ENCODE measurements at regions not wholly inside any gene's neighbourhood (a gene's known extent, or its start where the extent isn't known, plus 50 kb on each side); places are given as distances from the start of the nearest gene placed in this dataset.

DNA sequence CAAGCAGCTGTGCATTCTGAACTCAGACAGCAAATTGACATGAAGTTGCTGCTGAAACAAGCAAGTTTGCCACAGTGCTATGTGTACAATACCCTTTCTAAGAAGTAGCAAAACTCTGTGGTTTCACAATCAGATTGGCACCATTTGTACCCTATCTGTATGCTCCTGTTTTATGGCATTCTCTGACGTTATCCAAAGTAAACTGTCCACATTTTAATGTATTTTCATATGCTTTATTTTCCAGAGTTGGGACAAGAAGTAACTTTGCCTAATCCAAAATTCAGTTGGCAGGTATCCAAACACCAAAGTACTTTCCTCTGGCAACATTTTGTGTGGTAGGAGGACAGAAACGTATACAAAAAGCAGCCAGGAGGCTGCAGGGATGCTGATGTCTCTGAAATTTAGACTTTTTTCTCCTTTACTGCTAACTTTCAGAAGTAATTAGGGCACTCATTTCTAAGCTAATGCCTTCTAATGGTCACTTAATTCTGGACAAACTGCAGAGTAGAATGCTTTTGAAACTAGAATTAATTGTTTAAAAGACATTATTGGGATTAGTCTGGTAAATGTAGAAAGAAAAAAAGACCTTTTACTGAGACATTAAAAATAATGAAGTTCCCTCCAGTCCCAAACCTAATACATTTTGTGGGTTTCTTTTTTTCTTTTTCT lies 414.7 kb upstream of the NRP1 start:
- Histone ChIP-seq H3K9me3 (ENCODE audit: insufficient read depth, low read depth, low read length) (no peaks in the 10 kb centered on the region), H2AFZ (ENCODE audit: low read length) (no peak overlapping the region), H3K9me2 (replicated peaks; ENCODE audit: low read depth, low read length) (no peaks in the 10 kb centered on the region), H3F3A (ENCODE audit: low read depth) (no peaks in the 10 kb centered on the region), H3K79me2 (ENCODE audit: insufficient read depth, low read length) (no peaks in the 10 kb centered on the region), H3K4me3 (ENCODE audit: low read length, poor library complexity, severe bottlenecking) (no peak overlapping the region), H3K9ac (ENCODE audit: low read depth, low read length, poor library complexity, severe bottlenecking) (no peak overlapping the region), H3K27me3 (ENCODE audit: insufficient read depth, low read length, poor library complexity, severe bottlenecking) (no peaks in the 10 kb centered on the region), H4K20me1 (ENCODE audit: insufficient read depth, low read length, poor library complexity, severe bottlenecking) (no peaks in the 10 kb centered on the region), H3K4me1 (ENCODE audit: insufficient read depth, low read length, poor library complexity, severe bottlenecking) (peaks cover 3% of the 10 kb centered on the region), H3K4me2 (ENCODE audit: low read depth, low read length, poor library complexity, severe bottlenecking) (no peak overlapping the region), H3K36me3 (ENCODE audit: insufficient read depth, low read length) (no peaks in the 10 kb centered on the region)
- TF ChIP-seq, protein P1, sequence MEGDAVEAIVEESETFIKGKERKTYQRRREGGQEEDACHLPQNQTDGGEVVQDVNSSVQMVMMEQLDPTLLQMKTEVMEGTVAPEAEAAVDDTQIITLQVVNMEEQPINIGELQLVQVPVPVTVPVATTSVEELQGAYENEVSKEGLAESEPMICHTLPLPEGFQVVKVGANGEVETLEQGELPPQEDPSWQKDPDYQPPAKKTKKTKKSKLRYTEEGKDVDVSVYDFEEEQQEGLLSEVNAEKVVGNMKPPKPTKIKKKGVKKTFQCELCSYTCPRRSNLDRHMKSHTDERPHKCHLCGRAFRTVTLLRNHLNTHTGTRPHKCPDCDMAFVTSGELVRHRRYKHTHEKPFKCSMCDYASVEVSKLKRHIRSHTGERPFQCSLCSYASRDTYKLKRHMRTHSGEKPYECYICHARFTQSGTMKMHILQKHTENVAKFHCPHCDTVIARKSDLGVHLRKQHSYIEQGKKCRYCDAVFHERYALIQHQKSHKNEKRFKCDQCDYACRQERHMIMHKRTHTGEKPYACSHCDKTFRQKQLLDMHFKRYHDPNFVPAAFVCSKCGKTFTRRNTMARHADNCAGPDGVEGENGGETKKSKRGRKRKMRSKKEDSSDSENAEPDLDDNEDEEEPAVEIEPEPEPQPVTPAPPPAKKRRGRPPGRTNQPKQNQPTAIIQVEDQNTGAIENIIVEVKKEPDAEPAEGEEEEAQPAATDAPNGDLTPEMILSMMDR (conservative IDR thresholded peaks at IDR 0.05; ENCODE audit: low read length), result no peak
- TF ChIP-seq EZH2phosphoT487 (IDR thresholded peaks at IDR 0.05; ENCODE audit: borderline replicate concordance), result no peak

DNA sequence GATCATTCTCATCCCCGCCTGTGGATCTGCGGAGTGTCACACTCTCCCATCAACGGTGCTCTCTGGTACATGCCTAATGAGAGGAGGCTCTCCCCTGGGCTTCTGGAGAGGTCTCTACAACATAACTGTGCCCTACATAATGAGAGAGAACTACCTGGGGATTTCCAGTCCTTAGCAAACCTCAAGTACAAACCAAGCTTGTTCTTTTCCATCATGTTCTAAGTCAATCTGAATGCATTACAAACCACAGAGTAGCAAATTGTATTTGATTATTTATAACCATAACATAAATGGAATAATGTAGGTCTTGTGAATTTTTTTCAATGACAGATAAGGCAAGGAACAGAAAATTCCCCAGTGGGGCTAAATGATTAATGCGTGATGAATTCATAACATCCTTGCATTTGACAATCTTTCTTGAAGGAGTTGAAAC lies 412.4 kb upstream of the NRP1 start:
- no peak overlapping the region for H3K4me2 ChIP-seq (ENCODE audit: low read depth, low read length, poor library complexity, severe bottlenecking)
- H4K20me1 ChIP-seq (ENCODE audit: insufficient read depth, low read length, poor library complexity, severe bottlenecking), result no peaks in the 10 kb centered on the region
- H3K9me2 ChIP-seq (replicated peaks; ENCODE audit: low read depth, low read length), result no peaks in the 10 kb centered on the region
- no peak overlapping the region for H3K9ac ChIP-seq (ENCODE audit: low read depth, low read length, poor library complexity, severe bottlenecking)
- no peaks in the 10 kb centered on the region for H3K27me3 ChIP-seq (ENCODE audit: insufficient read depth, low read length, poor library complexity, severe bottlenecking)
- H3K4me1 ChIP-seq (ENCODE audit: insufficient read depth, low read length, poor library complexity, severe bottlenecking), result peaks cover 3% of the 10 kb centered on the region
- no peak overlapping the region for H3K4me3 ChIP-seq (ENCODE audit: low read length, poor library complexity, severe bottlenecking)
- H3K79me2 ChIP-seq (ENCODE audit: insufficient read depth, low read length), result no peaks in the 10 kb centered on the region
- no peak for TF ChIP-seq EZH2phosphoT487 (IDR thresholded peaks at IDR 0.05; ENCODE audit: borderline replicate concordance)
- TF ChIP-seq, protein P1 (conservative IDR thresholded peaks at IDR 0.05; ENCODE audit: low read length), result no peak
- H2AFZ ChIP-seq (ENCODE audit: low read length), result no peak overlapping the region
- no peaks in the 10 kb centered on the region for H3F3A ChIP-seq (ENCODE audit: low read depth)
- H3K36me3 ChIP-seq (ENCODE audit: insufficient read depth, low read length), result no peaks in the 10 kb centered on the region
- no peaks in the 10 kb centered on the region for H3K9me3 ChIP-seq (ENCODE audit: insufficient read depth, low read depth, low read length)

DNA sequence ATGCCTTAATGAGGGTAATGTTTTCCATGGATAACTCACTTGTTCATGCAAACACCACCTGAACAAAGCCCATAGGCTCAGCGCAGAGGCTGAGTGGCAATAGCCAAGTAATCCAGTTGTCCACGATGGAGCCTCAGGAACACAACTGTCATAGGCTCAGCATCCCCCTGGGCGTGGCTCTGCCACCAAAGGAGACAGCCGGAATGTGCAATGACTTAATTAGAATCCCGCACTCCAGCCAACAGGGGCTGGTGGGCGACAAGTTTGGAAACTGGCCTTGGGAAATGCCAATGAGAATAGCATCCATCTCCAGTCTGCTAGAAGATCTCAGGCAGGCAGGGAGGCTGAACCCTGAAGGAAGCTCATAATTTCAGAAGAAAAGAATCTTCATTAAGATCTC lies 411.7 kb upstream of the NRP1 start:
- Histone ChIP-seq H3K9me2 (replicated peaks; ENCODE audit: low read depth, low read length) (no peaks in the 10 kb centered on the region), H3K79me2 (ENCODE audit: insufficient read depth, low read length) (no peaks in the 10 kb centered on the region), H3K4me3 (ENCODE audit: low read length, poor library complexity, severe bottlenecking) (no peak overlapping the region), H2AFZ (ENCODE audit: low read length) (no peak overlapping the region), H3K4me1 (ENCODE audit: insufficient read depth, low read length, poor library complexity, severe bottlenecking) (peaks cover 3% of the 10 kb centered on the region), H4K20me1 (ENCODE audit: insufficient read depth, low read length, poor library complexity, severe bottlenecking) (no peaks in the 10 kb centered on the region), H3K9me3 (ENCODE audit: insufficient read depth, low read depth, low read length) (no peaks in the 10 kb centered on the region), H3K9ac (ENCODE audit: low read depth, low read length, poor library complexity, severe bottlenecking) (no peak overlapping the region), H3F3A (ENCODE audit: low read depth) (no peaks in the 10 kb centered on the region), H3K36me3 (ENCODE audit: insufficient read depth, low read length) (no peaks in the 10 kb centered on the region), H3K4me2 (ENCODE audit: low read depth, low read length, poor library complexity, severe bottlenecking) (no peak overlapping the region), H3K27me3 (ENCODE audit: insufficient read depth, low read length, poor library complexity, severe bottlenecking) (no peaks in the 10 kb centered on the region)
- TF ChIP-seq EZH2phosphoT487 (IDR thresholded peaks at IDR 0.05; ENCODE audit: borderline replicate concordance), result no peak
- TF ChIP-seq, protein P1 (conservative IDR thresholded peaks at IDR 0.05; ENCODE audit: low read length), result no peak
